SU-DHL-6 (cell line): ENCODE measurements at regions not wholly inside any gene's neighbourhood (a gene's known extent, or its start where the extent isn't known, plus 50 kb on each side); places are given as distances from the start of the nearest gene placed in this dataset.
"Not testable (repeated sequence)": the region's sequence is repeated elsewhere in the genome, so short reads cannot be mapped to it uniquely, and the experiment has no call there.

Source experiments
- H2AFZ ChIP-seq: fragments of 200-600 bp; sonication (generic); 2 replicates; pipeline ENCODE4 v1.6.1; 2014; ENCODE audit warnings: low read depth, mild to moderate bottlenecking, moderate library complexity, mixed read lengths, antibody characterized with exemption, low read length; ENCODE audit not compliant: severe bottlenecking
- H3F3A ChIP-seq: fragments of 200-600 bp; shearing (Covaris generic); 2 replicates; pipeline ENCODE4 v1.6.0; 2016; ENCODE audit warnings: antibody characterized with exemption, mild to moderate bottlenecking; ENCODE audit not compliant: insufficient read depth
- H3K27ac ChIP-seq: fragments of 200-600 bp; sonication (generic); 2 replicates; pipeline ENCODE4 v1.5.1; 2016; ENCODE audit warnings: low read depth, mild to moderate bottlenecking, low read length, moderate library complexity, mixed read lengths
- H3K27me3 ChIP-seq: fragments of 200-600 bp; sonication (generic), shearing (Covaris generic); 2 replicates; pipeline ENCODE4 v1.6.0; 2014; ENCODE audit warnings: mild to moderate bottlenecking, low read length
- H3K36me3 ChIP-seq: fragments of 200-600 bp; sonication (generic); 2 replicates; pipeline ENCODE4 v1.6.1; 2014; ENCODE audit warnings: mild to moderate bottlenecking, low read length, mixed read lengths
- H3K4me2 ChIP-seq: fragments of 300-600, 200-600 bp; shearing (Covaris generic), sonication (generic); 2 replicates; pipeline ENCODE4 v1.6.0; 2014; ENCODE audit warnings: low read length, low read depth, mild to moderate bottlenecking; ENCODE audit not compliant: poor library complexity, severe bottlenecking
- H3K4me3 ChIP-seq: fragments of 200-600 bp; sonication (generic); 2 replicates; pipeline ENCODE4 v1.5.1; 2014; ENCODE audit warnings: antibody characterized with exemption, low read length, mild to moderate bottlenecking, mixed read lengths; ENCODE audit not compliant: insufficient read depth, poor library complexity, severe bottlenecking
- H3K79me2 ChIP-seq: fragments of 200-600 bp; sonication (generic); 2 replicates; pipeline ENCODE4 v1.6.1; 2014; ENCODE audit warnings: mild to moderate bottlenecking, low read length, moderate library complexity; ENCODE audit not compliant: insufficient read depth
- H3K9ac ChIP-seq: fragments of 200-600 bp; sonication (generic); 2 replicates; pipeline ENCODE4 v1.7.0; 2014; ENCODE audit warnings: mild to moderate bottlenecking, low read length
- H3K9me2 ChIP-seq: fragments of 200-600 bp; sonication (generic); replicated peaks from 2 replicates; pipeline ENCODE4 v1.6.1; 2014; ENCODE audit warnings: low read length; ENCODE audit not compliant: insufficient read depth
- H3K9me3 ChIP-seq: fragments of 200-600 bp; sonication (generic); 2 replicates; pipeline ENCODE4 v1.6.1; 2014; ENCODE audit warnings: low read length, mixed read lengths; ENCODE audit not compliant: insufficient read depth
- H4K20me1 ChIP-seq: fragments of 200-600 bp; sonication (generic); 2 replicates; pipeline ENCODE4 v1.6.1; 2014; ENCODE audit warnings: low read depth, mild to moderate bottlenecking, antibody characterized with exemption, low read length, moderate library complexity, mixed read lengths
- EZH2phosphoT487 ChIP-seq: fragments of 200-600 bp; sonication (generic), shearing (Covaris generic); conservative IDR thresholded peaks from 2 replicates; pipeline ENCODE4 v1.6.1; 2018; ENCODE audit warnings: mild to moderate bottlenecking, antibody characterized with exemption, low read length, moderate library complexity, mixed read lengths
- TF ChIP-seq, protein P1 (sequence below): fragments of 200-600 bp; sonication (generic); IDR thresholded peaks from one replicate; pipeline ENCODE4 v1.5.1; 2017; ENCODE audit warnings: antibody characterized with exemption, mild to moderate bottlenecking, low read length, moderate library complexity; ENCODE audit not compliant: insufficient read depth, poor library complexity, severe bottlenecking

DNA sequence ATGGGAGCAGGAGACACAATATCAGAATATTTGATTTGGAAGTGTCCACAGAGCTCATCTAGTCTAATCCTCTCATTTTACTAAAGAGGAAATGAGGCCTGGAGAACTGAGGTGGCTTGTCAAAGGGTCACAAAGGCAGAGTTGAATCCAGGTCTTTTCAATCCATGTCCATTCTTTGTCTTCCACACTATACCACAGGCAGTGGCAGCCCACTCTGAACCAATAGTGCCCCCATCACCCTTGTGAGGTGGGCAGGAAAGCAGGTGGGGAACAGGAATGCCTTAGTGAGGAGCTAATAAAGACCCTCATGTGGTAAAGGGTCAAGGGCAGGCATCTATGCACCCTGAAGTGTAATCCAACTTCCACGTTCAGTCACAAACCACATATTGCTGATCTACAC is 134.8 kb upstream of the EGLN3 start:
- Histone ChIP-seq H3K9ac (no peak overlapping the region), H2AFZ (no peak overlapping the region), H4K20me1 (no peaks in the 10 kb centered on the region), H3K27me3 (no peaks in the 10 kb centered on the region), H3K36me3 (no peaks in the 10 kb centered on the region), H3K79me2 (no peaks in the 10 kb centered on the region), H3K9me2 (no peaks in the 10 kb centered on the region), H3K9me3 (no peaks in the 10 kb centered on the region), H3K4me3 (no peak overlapping the region), H3K4me2 (no peak overlapping the region), H3K27ac (no peak overlapping the region), H3F3A (no peaks in the 10 kb centered on the region)
- no peak for TF ChIP-seq EZH2phosphoT487
- TF ChIP-seq, protein P1, sequence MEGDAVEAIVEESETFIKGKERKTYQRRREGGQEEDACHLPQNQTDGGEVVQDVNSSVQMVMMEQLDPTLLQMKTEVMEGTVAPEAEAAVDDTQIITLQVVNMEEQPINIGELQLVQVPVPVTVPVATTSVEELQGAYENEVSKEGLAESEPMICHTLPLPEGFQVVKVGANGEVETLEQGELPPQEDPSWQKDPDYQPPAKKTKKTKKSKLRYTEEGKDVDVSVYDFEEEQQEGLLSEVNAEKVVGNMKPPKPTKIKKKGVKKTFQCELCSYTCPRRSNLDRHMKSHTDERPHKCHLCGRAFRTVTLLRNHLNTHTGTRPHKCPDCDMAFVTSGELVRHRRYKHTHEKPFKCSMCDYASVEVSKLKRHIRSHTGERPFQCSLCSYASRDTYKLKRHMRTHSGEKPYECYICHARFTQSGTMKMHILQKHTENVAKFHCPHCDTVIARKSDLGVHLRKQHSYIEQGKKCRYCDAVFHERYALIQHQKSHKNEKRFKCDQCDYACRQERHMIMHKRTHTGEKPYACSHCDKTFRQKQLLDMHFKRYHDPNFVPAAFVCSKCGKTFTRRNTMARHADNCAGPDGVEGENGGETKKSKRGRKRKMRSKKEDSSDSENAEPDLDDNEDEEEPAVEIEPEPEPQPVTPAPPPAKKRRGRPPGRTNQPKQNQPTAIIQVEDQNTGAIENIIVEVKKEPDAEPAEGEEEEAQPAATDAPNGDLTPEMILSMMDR, result no peak

- Histone ChIP-seq H4K20me1 (no peaks in the 10 kb centered on the region), H3K27ac (no peak overlapping the region), H3K36me3 (no peaks in the 10 kb centered on the region), H3K9ac (no peak overlapping the region), H3K79me2 (no peaks in the 10 kb centered on the region), H3K4me2 (no peak overlapping the region), H3F3A (no peaks in the 10 kb centered on the region), H3K9me2 (no peaks in the 10 kb centered on the region), H3K9me3 (no peaks in the 10 kb centered on the region), H3K4me3 (no peak overlapping the region), H3K27me3 (no peaks in the 10 kb centered on the region), H2AFZ (no peak overlapping the region)
- TF ChIP-seq, protein P1, result no peak
- no peak for TF ChIP-seq EZH2phosphoT487
Measured at GRCh38 chr14:34081576-34082136, 130.8 kb upstream of the EGLN3 start.

GRCh38 chr14:34081101-34081575 is 130.3 kb upstream of the EGLN3 start:
- Histone ChIP-seq H3K79me2 (no peaks in the 10 kb centered on the region), H3K27me3 (no peaks in the 10 kb centered on the region), H2AFZ (no peak overlapping the region), H3K9me3 (no peaks in the 10 kb centered on the region), H4K20me1 (no peaks in the 10 kb centered on the region), H3K27ac (no peak overlapping the region), H3F3A (no peaks in the 10 kb centered on the region), H3K9ac (no peak overlapping the region), H3K9me2 (no peaks in the 10 kb centered on the region), H3K4me3 (no peak overlapping the region), H3K4me2 (no peak overlapping the region), H3K36me3 (no peaks in the 10 kb centered on the region)
- TF ChIP-seq, protein P1, result no peak
- no peak for TF ChIP-seq EZH2phosphoT487

GRCh38 chr14:34079643-34080042 is 128.8 kb upstream of the EGLN3 start:
- not testable (repeated sequence) for H3K9me2 ChIP-seq, H3K9me3 ChIP-seq, H3K27ac ChIP-seq, H4K20me1 ChIP-seq, H3K79me2 ChIP-seq, H2AFZ ChIP-seq, H3K27me3 ChIP-seq, H3K36me3 ChIP-seq, H3K4me3 ChIP-seq, H3K4me2 ChIP-seq, H3F3A ChIP-seq, H3K9ac ChIP-seq
